ENCODE measurements at regions not wholly inside any gene's neighbourhood (a gene's known extent, or its start where the extent isn't known, plus 50 kb on each side); places are given as distances from the start of the nearest gene placed in this dataset.
"Not testable (repeated sequence)": the region's sequence is repeated elsewhere in the genome, so short reads cannot be mapped to it uniquely, and the experiment has no call there.

DNA sequence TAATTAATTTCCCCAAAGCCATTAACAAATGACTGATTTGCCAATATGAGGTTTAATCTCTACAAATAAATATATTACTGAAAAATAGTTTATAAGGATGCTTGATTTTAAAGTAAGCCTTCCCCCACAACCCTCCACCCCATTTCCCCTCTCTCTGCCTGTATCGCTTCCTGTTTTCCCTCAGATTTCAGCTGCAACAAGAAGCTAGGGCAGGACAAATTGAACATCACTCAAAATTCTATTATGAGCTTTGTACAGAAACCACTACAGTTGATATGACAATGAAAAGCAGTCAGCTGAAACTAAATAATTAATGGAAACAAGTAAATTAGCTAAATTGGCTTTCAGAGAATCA is 109.0 kb upstream of the SP4 start:
- DNase-seq (ENCODE audit: low spot score): no peak

DNA sequence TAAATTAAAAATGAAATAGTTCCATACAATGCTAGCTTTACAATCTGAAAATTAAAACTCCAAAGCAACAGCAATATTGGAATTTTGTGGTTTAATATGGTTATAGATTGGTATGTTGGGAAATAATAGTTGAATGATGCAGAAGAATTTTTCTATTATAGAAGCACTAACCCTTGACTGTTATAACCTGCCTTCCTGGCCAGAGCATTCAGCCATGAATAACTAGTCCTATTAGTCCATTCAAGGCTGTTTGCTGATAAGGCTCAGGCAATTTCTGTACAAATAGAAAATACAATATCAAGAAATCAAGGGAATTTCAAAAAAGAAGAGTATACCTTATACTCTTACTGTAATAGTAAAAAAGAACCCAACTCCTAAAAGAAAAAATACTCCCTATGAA is 101.6 kb upstream of the SP4 start:
- DNase-seq (ENCODE audit: low spot score): no peak

DNA sequence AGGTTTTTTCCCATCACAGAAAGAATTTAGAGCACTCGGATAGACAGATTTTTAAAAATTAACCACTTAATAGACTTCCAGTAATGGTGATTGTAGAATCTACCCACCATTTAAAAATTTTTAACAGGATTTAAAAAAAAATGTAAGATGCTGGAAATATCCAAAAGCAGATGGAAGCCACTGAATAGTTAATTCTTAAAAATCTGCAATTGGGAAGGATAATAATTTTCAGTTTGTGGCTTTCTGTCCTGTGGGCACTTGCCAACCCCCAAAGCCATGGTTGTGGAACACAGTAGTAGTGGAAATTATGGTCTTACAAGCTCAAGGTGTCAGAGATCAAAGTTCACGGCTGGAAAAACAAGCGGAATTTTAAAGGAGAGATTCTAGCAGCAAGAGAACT is 101.0 kb upstream of the SP4 start:
- no peak for DNase-seq (ENCODE audit: low spot score)

DNA sequence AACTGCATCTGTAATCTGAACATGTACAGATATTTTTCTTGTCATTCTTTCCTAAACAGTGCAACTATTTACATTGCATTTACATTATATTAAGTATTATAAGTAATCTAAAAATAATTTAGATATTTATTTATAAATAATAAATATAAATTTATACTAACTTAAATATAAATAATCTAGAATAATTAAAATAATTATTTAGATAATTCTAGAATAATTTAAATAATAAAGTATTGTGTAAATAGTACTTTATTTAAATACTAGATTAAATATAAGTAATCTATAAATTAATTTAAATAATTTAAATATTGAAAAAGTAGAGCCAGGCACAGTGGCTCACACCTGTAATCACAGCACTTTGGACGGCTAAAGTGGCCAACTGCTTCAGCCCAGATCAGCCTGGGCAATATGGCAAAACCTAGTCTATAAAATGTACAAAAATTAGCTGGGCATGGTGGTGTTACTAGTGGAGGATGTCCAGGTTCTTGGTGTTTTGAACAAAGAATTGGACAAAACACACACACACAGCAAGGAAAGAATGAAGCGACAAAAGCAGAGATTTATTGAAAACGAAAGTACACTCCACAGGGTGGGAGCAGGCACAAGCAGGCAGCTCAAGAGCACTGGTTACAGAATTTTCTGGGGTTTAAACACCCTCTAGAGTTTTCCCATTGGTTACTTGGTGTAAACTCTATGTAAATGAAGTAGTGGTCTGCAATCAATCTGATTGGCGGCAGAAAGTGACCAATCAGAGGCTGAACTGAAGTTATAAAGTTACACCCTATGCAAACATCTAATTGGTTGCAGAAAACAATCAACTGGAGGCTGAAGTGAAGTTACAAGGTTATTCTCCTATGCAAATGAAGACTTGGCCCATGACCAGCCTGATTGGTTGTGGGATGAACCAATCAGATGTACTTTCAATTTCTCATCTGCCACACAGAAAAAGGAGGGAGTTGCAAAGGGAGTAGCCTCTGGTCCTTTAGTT is 100.2 kb upstream of the SP4 start:
- no peak for DNase-seq (ENCODE audit: low spot score)

DNA sequence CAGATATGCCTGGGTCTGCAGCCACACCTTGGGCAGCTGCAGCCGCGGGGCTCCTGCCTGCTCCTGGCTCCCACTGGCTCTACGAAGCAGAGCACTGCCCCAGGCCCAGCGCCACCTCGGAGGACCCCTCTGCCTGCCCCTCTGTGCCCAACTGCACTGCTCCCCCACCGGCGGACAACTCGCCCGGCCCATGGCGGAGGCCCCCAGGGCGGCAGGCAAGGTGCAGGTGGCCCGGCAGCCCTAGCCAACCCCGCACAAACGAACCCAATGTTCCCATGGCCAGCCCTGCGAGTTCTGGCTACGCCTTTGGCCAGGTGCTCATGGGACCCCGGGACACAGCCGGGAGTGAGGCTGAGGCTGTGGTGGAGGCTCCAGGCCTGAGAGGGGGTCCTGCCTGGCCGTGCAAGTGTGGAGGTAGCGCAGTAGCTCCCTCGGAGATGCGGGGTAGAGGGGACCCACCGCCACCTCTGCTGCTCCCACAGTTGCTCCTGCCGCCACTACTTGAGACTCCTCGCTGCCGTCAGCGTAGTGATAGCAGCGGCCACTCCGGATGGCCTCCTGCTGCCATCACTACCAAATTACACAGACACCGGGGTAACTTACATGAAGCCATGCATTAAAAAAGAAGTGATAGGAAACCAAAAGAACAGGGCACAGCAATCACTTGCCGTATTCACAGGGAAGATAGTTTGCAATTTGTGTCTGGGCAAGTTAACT is 97.3 kb upstream of the SP4 start:
- DNase-seq (ENCODE audit: low spot score): no peak

DNA sequence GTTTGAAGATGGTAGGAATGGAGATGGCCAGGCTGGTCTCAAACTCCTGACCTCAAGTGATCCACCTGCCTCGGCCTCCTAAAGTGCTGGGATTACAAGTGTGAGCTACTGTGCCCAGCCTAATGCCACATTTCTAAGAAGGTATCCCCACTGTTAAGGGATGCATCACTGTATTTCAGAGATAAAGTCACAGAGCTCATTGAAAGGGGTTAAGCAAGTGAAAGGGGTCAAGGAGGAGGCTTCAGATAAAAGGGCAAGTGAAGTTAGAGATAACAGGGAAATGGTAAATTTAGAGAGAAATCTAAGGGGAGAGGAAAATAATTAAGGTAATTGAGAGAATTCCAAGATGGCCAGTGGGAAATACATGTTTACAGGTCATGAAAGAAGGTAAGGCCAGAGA is 93.0 kb upstream of the SP4 start:
- no peak for DNase-seq (ENCODE audit: low spot score)

DNA sequence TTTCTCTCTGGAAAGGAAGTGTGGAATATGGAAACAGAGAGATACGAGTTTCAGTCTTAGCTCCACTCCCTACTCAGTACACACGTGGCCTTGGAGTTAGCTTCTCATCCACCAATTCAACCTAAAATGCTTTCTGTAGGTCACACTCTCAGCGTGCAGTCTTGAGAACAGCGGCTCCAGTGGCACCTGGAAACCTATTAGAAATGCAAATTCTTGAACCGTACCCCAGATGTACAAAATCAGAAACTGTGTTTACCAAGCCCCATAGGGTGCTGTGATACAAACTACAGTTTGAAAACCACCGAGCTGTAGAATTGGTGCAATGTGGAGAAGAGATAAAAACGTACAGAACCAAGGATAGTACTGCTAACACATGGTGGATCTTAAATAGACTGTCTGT is 91.1 kb upstream of the SP4 start:
- no peak for DNase-seq (ENCODE audit: low spot score)

DNA sequence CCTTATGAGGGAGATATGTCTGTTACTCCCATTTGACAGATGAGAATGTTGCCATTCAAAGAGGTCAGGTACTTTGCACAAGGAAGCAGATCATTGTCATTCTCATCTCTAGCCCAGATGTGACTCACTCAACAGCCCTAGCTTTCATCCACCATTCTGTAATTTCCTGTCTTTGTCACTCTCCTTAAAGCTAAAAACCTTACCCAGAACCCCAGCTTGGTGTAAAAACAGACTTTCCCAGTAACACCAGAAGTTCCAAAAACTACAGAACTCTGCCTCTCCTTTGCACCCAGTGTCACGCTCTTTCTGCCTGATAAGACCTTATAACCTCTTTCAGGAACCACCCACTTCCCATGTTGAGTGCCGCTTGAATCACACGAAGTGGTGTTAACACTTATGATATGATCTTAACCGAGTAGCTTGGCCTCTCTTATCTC is 89.1 kb upstream of the SP4 start:
- no peak for DNase-seq (ENCODE audit: low spot score)

DNA sequence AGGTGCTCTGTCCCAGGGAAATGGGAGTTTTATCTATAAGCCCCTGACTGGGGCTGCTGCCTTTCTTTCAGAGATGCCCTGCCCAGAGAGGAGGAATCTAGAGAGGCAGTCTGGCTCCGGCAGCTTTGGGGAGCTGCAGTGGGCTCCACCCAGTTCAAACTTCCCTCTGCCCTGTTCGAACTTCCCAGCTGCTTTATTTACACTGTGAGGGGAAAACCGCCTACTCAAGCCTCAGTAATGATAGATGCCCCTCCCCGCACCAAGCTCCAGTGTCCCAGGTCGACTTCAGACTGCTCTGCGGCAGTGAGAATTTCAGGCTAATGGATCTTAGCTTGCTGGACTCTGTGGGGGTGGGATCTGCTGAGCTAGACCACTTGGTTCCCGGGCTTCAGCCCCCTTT is 83.0 kb upstream of the SP4 start:
- DNase-seq (ENCODE audit: low spot score): not testable (repeated sequence)

DNA sequence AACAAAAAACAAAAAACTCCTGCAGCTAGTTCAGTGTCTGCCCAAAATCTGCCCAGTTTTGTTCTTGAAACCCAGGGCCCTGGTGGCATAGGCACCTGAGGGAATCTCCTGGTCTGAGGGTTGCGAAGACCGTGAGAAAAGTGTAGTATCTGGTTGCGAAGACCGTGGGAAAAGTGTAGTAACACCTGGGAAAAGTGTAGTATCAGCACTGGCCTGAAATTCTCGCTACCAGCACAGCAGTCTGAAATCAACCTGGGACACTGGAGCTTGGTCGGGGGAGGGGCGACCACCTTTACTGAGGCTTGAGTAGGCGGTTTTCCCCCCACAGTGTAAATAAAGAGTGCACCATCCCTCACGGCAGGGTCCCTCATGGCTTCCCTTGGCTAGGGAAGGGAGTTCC is 82.5 kb upstream of the SP4 start:
- no peak for DNase-seq (ENCODE audit: low spot score)

DNA sequence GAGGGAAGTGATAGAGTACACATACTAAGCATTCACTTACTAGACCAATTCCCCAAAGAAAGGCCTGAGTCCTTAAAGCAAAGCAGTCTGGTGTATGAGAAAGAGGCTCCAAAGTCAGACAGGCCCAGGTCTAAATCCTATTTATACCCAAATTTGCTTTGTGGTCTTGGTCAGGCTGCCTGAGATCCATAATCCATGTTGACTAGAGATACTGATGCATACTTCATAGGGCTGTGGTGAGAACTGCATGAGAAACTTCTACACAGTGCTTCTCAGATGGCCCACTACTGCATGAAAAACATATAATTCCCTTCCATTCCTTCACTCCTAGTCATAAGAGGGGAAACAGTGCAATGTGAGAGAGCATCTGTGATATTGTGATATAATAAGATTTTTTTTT is 81.6 kb upstream of the SP4 start:
- DNase-seq (ENCODE audit: low spot score): no peak

DNA sequence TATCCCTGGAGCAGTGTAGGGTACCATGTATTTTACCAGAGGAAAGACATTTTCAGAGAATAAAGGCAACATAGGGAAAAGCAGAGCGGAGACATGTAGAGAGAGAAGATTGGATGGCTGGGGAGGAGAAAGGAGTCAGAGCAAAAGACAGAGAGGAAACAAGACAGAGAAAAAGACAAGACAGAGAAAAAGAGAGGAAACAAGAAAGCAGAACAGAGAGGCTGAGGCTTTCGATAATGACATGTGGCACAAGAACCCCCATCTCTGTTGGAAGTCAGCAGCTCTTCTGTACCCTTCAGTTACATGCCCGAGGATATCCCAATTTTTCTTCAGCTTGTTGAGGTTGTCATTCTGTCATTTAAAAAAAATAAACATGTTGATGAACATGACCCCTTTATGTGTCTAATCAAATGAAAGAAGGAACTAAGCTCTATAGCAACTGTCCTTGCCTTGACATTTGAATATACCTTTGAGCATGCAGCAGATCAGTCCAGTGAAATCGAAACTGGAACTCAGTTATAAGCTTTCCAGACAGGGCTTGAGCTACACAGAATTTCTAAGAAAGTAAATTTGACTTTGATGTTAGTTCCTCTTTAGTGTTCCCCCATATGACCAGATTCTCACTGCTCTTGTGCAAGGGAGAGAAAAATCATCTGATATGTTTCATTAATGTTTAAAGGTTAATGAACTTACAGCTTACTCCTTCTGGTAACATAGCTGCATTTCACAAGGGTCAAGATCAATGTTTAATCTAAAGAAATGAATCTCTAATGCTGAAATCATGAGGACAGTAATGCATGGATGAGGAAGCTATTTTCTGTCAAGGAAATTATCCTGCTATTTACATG is 75.1 kb upstream of the SP4 start:
- no peak for DNase-seq (ENCODE audit: low spot score)

DNA sequence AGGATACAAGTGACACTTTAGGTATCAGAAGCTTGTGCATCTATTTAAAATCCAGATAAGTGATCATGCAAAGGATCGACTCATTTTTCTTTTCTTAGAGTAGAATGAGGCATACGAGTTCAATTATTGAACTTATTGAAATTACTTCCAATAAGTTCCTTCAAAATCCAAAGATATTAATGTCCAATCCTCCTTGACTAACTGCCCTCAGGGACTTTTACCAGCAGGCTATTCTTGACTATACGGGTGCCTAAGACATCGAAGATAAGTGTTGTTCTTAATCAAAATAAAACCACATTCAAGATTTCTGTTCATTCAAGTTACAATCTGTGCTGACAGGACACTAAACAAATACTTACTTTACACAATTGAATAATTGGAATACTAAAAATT is 74.5 kb upstream of the SP4 start:
- DNase-seq (ENCODE audit: low spot score): no peak

DNA sequence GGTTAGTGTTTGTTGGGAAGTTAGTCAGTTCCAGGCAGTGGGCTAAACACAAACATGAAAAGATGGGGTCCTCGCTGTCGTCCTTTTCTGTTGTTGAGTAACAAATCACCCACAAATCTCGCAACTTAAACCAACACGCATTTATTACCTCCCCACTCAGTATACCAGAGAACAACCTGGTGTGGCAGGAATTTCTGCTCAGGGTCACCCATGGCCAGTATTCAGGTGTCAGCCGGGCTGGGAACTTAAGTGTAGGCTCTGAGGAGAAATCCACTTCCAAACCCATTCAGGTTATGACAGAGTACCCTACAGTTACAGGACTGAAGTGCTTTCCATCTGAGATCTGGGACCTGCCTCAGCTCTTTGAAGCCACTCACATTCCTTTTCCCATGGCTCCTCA is 73.6 kb upstream of the SP4 start:
- no peak for DNase-seq (ENCODE audit: low spot score)

DNA sequence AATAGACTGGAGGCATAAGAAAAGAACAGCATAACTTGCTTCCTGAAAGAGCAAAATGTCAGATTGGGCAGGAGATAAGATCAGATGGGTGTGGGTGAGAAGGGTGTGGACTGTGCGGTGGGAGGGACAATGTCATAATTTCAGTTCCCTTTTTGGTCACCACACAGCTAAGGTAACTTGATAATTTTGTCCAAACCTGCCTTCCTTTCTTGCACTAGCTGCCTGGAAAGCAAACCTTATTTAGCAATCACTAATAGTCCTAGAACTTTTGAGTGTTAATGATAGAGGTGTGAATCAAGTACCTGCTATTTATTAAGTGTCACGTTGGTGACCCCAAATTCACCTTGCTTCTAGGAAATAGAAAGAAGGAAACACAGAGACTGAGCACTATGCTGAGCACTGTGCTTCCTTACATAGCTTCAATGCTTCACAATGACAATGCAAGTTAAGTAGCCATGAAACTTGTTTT is 72.4 kb upstream of the SP4 start:
- DNase-seq (ENCODE audit: low spot score): no peak

DNA sequence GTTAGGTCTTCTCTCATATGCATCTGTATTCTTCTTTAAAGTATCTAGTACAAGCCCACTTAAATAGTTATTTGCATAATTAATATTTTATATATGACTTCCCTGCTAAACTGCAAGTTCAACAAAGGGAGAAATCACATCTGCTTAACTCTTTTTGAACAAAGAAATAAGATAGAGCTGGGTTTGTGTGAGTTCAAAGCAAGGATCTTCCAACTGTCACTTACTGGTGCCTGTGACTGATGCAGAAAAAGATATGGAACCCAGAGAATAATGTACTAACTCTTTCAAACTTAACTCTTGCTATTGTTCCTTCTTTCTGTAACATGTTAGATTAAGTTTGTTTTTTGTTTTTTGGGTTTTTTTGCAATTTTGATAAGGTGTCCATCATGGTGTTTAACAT is 71.3 kb upstream of the SP4 start:
- DNase-seq (ENCODE audit: low spot score): no peak

DNA sequence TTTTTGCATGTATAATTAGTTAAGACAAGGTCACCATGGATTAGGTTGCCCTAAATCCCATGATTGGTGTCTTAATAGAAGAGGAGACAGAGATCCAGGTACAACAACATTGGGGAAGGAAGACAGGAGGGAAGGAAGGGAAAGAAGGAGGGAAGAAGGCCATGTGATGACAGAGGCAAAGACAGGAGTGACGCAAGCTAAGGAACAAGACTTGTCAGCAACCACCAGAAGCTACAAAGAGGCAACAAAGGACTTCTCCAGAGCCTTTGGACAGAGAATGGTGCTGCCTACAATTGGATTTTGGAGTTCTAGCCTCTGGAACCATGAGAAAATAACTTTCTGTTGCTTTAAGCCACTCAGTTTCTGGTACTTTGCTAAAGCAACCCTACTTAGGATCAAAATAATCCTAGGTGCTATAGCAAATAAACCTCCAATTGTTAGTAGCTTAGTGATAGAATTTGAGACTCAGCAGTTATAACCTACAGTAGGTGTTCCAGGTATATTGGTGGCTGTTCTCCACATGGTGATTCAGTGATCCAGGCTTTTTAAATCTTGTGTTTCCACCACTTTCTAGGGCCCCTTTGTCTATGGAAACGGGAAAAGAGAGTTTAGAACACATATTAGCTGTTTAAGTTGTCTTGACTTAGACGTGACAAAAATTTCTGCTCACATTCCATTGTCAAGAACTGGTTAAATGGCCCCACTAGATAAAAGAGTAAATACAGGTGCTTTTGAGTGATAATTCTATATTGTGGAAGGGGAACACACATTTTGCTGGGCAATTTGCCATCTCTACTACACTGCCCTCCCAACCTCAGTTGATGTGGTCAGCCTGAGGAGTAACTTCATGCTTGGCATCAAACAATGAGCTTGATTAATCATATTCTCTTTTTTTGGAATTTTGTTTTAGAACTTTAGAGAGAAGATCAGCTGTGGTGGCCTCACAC is 70.5 kb upstream of the SP4 start:
- no peak for DNase-seq (ENCODE audit: low spot score)

DNA sequence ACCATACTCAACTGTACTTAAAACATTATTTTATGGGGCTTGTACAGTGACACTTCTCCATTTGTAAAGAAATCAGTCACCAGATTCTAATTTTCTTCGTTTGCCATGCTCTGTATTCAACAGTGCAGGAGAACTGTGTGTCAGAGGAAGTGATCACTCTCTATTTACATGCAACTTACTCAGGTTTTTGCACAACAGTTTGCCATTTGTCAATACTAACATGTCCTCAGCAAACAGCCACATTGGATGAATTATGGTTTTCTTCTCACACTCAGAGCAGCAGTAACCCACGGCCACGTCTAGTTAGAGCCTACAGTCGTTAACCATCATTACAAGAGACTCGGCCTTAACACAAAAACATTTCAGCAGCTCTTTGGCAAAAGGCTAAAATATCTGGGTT is 69.2 kb upstream of the SP4 start:
- no peak for DNase-seq (ENCODE audit: low spot score)

DNA sequence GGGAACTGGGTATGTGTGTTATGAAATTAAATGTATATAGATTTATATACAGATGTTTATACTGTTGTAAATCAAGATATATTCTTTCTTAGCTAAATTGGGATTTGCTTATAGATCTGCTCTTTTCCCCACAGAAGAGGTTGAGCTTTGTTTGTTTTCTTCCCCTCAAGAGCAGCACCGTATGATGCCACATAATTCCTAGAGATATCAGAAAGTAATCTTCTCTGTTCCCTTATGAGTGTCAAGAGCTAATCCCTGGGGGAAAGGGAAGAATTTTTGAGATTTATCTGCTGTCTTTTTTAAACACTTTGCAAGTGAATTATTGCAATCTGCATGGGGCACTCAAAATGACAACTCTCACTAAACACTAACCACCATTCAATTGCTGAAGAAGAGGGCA is 68.7 kb upstream of the SP4 start:
- DNase-seq (ENCODE audit: low spot score): no peak

DNA sequence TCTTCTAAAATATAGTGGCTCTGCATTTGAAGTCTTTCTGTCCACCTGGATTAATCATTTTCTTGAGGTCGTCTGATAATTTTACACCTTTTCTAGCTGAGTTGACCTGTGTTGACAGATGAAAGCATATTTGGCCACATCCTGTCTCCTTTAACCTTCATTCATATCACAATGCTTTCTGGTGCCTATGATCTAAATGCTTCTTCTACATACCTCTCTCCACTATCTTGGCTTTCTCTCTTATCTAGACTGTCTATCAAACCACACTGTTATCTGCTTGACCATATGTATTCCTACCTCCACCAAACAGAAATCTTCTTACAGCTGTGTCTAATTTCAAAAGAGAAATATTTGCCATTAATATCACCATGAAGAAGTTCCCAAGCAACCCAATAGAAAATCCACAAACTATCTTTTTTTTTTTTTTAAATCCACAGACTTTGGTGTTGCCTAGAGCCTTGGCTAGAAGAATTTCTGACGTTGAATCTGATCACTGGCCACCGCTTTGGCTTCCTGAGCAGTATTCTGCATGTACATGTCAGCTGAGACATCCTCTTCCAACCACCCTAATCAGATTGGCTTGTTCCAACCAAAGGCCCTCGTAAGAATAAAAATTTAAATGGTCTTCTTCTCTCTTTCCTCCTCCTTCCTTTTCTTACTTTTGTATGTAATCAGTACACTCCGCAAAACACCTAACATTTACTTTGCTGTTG is 66.3 kb upstream of the SP4 start:
- DNase-seq (ENCODE audit: low spot score): no peak

DNA sequence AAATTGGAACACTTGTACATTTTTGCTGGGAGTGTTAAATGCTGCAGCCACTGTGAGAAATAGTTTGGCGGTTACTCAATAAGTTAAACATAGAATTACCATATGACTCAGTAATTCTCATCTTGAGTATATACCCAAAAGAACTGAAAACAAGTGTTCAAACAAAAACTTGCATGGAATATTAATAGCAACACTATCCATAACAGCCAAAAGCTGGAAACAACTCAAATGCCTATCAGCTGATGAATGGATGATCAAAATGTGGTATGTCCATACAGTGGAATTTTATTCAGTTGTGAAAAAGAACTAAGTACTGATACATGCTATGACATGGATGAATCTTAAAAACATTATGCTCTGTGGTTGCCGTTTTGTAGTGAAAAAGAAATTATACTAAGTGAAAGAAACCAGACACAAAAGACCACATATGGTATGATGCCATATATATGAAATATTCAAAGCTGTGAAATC is 63.0 kb upstream of the SP4 start:
- DNase-seq (ENCODE audit: low spot score): no peak
